NCI-H2029 treated with DMSO at 0.1 percent for 48 hours (cell line): ENCODE measurements at regions not wholly inside any gene's neighbourhood (a gene's known extent, or its start where the extent isn't known, plus 50 kb on each side); places are given as distances from the start of the nearest gene placed in this dataset.

Experiments
- DNase-seq: peaks from one replicate; lab custom pipeline; 2025; lab: John Stamatoyannopoulos, UW

DNA sequence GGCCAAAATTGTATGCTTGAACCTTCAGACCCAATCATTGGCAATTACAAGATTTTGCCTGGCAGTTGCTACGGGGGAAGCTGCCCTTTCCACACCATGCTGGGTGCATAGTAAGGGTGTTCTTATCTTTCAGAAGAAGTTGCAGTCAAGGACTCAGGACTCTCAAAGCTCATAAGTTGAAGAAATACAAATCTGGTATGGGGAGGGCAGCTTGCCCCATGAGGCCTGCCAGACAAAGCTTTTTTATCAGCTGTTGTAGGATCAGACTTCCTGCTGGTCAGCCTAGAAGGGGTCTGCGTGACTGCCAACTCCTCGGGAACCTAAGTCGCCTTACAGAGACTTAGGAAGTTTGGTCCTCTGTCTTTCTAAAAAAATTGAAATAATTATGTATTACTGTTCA lies 174.9 kb upstream of the TECRL start:
- no peak for DNase-seq

DNA sequence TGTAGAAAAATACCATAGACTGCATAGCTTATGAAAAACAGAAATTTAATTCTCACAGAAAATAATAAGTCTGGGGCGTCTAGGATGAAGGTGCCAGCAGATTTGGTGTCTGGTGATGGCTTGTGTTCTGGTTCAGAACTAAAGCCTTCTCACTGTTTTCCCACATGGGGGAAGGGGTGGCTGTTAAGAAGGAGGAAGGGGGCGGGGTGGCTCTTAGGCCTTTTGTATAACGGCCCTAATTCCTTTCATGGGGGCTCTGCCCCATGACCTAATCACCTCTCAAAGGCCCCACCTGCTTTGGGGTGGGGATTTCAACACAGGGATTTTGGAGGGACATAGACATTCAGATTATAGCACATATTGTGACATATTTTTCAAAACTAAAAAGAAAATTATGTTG lies 173.2 kb upstream of the TECRL start:
- DNase-seq: no peak

DNA sequence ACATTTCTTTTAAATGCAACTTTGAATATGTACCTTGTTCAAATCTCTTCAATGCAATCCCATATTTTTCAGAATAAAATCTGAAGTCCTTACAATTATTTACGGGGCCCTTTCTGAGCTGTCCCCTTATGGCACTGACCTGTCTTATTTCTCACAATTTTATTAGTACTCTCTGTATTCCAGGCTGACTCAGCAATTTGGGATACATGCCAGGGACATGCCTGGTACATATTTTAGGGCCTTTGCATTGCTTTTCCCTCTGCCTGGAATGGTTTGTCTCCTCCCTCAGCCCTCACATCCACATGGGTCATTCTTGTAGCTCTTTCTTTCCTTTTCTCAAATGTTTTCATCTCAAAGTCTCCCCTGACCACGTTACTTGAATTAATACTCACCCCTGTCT lies 172.2 kb upstream of the TECRL start:
- DNase-seq: no peak

DNA sequence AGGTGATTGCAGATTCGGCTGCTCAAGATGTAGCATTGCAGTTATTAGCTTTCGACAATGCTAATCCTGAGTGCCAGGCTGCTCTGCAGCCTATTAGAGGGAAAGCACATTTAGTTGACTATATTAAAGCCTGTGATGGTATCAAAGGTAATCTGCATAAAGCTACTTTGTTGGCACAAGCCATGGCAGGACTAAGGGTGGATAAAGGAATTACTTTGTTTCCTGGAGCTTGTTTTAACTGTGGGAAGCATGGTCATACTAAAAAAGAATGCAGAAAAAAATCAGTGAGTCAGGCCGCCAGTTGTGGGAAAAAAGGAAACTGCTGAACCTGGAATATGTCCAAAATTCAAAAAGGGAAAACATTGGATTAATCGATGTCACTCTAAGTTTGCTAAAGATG lies 154.9 kb upstream of the TECRL start:
- no peak for DNase-seq

DNA sequence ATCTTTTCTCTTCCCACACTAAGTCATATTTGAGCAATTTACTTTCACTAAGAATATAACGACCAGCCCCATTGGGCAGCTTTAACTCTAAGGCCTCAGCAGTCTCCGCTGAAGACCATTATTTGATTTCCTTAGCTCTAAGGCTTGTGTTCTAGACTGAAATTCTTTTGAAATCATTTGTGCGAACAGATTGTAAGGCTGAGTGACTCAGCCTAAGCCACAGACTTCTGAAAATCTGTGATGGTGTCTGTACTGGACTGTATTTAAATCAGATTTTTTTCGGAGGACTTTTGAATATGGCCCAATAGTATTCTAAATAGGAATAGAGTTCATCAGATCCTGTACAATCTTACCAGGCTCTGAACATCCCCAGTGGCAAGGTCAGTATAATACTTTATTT lies 150.3 kb upstream of the TECRL start:
- DNase-seq: no peak

DNA sequence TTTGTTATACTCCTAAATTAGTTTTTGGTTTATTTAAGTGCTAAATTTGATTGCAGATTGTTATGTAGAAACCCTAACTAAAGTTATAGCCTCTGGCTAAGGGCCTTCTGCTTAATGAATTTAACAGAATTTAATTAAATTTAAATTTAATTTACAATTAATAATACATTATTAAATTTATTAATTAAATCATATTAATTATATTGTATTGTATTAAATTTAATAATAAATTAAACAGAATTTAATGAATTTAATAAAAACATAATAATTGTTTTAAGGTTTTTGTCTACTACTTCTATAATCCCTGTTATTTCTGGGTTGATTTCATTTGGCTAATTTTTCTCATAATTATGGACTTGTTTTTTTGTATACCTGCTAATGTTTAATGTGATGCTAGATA lies 141.9 kb upstream of the TECRL start:
- DNase-seq: no peak

DNA sequence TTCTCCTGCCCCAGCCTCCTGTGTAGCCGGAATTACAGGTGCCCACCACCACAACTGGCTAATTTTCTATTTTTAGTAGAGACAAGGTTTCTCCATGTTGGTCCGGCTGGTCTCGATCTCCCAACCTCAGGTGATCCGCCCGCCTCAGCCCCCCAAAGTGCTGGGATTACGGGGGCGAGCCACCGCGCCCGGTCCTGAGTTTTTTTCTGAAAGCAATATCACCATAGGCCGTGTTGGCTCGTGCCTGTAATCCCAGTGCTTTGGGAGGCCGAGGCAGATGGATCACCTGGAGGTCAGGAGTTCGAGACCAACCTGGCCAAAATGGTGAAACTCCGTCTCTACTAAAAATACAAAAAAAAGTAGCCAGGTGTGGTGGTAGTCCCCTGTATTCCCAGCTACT lies 136.3 kb upstream of the TECRL start:
- DNase-seq: no peak

DNA sequence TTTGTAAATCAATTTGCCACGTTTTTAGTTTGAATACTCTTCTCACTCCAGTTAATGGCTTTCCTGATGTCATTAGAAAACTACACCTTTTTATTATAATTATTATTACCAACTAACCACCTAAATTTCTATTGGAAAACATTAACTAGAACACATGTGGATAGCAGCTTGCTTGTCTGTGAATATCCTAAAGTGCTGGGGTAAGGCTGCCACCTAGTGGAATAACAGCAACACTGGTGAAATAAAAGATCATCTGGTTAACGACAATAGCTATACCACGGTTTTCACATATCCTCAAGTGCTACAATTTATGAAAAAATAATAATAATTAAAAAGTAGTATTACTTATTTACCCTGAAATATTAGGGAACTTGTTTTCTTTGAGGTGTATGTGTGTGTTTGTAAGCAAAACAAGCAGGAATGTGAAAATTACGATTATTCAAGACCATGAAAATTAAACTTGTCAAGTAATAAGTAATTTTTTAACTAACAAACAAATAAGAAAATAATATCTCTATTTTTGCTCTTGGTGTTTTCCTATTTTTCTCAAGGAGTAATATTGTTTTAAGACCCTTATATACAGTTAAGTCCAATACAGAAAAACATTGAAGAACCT lies 130.1 kb upstream of the TECRL start:
- DNase-seq: peak; percentile 77

DNA sequence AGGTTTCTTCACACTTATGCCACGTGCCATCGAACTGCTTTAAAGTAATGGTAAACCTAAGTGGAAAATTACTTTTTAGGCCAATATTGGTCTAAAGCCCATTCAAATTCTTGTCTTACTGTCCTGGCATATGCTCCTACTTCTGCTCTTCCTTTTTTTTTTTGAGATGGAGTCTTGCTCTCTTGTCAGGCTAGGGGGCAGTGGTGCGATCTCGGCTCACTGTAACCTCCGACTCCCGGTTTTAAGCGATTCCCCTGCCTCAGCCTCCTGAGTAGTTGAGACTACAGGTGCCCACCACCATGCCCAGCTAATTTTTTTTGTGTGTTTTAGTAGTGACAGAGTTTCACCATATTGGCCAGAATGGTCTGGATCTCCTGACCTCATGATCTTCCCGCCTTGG lies 129.0 kb upstream of the TECRL start:
- no peak for DNase-seq

DNA sequence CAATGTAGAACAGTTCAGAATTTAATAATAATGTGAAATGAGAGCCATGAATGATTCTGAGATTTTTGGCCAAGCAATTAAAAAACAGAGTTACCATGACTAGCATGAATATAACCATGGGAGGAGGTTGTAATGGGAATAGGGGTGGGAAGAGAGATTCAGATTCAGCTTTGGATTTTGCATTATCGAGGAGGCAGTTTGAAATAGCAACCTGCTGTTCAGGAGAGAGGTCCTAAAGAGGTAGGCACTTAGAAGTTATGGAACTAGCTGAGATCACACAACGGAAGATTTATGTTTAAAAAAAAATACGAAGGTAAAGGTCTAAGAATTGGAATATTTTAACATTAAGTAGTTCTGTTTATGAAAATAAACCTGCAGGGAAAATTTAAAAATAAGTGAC lies 124.4 kb upstream of the TECRL start:
- no peak for DNase-seq

DNA sequence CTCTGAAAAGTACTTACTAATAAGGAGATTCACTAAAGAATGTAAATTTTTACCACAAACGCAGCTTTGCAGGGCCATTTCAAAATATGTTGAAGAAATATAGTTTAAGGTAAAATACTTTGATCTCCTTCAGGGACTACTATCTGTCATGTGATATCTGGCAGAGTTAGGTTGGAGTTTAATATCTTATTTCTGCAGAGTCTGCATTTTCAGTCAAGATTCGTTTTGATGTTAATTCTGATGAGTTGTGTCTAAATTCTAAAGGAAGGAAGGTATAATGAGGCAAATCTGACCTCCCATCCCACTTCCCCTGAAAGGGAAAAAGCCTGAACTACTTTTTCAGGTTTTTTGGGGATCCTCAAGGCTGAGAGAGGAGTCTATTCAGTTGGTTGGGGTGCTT lies 123.9 kb upstream of the TECRL start:
- DNase-seq: no peak

DNA sequence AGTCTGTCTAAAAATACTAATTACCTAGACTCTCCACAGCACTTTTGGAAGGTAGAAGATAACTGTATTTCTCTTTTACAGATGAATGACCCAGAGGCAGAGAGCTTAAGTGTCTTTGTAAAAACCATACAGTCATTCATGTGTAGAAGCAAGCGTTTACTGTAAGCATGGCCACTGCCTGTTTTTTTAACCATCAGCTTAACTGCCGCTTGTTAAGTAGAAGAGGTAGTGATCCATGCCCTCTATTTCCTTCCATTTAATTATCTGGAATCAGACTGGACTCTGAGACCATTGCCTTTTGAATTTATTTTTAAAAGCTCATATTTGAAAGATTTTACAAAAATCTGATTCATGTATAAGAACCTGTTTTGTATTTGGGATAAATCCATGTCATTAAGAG lies 111.2 kb upstream of the TECRL start:
- no peak for DNase-seq

DNA sequence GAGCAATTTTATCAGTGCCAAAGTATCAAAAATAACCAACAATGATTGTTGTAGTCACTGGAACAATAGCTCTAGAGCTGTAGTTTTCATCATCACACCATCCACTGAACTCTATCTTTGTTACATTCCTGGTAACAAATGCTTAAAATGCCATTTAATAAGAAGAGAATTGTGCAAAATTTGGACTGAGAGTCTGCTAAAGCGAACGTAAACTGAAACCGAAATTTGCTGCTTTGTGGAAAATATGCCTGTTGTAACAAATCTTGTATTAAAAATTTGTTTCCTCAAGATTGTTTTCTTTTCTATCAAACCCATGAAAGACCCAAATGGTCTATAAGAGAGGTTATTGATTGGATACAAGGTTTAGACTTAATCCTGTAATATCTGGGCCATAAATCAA lies 109.3 kb upstream of the TECRL start:
- DNase-seq: no peak

DNA sequence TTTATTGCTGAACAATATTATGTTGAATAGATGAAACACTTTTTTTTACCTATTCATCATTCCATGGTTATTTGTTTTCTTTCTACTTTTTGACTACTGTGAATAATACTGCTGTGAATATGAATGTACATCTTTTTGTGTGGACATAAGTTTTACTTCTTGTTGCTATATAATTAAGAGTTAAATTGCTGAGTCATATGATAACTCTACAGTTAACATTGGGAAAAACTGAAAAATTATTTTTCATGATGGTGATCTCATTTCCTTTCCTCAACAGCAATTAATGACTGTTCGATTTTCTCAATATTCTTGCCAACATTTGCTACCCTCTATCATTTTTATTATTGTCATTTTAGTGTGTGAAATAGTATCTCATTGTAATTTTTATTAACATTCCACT lies 106.9 kb upstream of the TECRL start:
- no peak for DNase-seq

DNA sequence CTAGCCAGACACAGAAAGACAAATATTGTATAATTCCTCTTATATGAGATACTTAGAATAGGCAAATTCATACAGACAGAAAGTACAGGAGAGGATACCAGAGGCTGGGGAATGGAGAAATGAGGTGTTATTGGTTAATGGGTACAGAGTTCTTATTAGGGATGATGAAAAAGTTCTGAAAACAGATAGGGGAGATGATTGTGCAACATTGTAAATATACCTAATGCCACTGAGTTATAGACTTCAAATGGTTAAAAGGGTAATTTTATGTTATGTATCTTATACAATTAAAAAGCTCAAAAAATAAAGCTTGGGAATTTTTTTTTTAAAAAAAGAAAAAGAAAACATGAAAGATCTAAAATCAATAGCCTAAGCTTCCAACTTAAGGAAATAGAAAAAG lies 98.8 kb upstream of the TECRL start:
- no peak for DNase-seq

DNA sequence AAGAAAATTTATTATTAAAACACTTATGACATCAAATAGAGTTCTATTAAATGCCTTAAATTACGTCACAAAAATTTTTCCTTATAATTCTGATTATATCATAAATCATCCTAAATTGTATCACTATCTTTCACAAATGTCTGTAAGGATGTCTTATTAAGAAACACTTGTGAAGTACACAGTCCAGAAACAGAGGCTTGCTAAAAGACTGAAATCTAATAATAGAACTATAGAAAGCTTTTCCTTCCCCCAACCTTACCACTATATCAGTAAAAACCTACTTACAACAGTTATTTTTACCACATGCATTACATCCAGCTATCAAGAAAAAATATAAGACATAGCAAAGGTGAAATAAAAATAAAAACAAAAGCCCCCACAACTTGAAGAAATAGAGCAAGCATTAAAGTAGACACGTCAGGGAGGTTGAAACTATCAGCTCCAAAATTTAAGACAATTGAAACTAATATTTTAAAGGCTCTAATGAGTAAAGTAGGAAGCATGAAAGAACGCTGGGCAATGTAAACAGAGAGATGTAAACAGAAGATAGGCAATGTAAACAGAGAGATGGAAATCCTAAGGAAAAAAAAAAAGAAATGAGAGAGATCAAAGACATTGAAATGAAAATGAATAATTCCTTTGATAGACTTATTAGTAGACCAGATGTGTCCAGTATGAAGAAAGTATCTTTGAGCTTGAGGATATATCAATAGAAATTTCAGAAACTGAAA lies 94.9 kb upstream of the TECRL start:
- DNase-seq: no peak

DNA sequence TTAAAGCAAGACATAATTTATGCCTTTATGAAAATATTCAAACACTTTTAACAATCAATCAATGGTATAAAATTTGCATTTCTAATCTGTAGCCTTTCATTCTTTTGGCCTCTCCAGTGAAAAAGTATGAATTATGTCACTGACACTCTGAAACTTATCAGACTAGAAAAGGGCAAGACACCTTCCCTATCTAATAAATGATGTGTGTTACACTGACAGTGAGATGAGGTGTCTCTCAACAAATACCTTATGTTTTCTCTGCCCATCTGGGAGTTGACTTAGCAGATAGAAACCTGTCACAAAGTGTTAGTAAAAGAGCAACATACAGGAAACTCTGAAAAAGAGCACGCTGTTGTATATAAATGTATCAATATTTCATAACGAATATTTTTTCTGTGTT lies 94.2 kb upstream of the TECRL start:
- no peak for DNase-seq

DNA sequence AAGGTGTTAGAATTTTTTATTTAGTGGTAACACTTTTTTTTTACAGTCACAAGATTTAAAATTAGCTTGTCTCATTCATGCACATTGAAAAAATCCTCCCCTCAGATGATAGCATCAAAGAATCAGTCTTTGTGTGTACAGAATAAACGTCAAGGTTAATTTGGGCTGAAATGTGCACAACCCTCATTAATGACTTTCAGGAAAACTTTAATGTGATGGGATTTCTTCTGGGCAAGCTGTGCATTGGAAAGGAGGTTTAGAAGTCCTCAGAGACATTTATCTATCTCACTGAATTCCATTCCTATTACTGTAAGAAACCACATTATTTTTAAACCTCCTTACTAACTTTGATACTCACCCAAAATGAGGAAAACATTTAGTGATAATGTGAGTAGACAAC lies 88.2 kb upstream of the TECRL start:
- no peak for DNase-seq

DNA sequence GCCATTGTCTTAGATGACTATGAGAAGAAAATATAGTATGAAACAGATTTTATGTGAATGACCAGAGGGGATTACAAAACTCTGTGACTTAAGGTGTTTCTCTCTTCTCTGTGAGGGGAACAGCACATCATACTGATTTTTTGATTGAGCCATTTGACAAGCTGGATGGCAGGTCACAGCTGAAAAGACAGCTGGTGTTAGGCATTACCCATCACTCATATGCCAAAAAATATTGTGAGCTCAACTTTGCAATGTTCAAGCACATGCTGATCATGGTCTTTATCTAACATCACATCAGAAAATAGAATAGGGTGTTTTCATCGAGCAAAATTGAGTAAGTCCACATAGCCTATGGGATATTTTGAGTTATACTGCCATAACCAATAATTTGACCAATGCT lies 86.7 kb upstream of the TECRL start:
- no peak for DNase-seq

DNA sequence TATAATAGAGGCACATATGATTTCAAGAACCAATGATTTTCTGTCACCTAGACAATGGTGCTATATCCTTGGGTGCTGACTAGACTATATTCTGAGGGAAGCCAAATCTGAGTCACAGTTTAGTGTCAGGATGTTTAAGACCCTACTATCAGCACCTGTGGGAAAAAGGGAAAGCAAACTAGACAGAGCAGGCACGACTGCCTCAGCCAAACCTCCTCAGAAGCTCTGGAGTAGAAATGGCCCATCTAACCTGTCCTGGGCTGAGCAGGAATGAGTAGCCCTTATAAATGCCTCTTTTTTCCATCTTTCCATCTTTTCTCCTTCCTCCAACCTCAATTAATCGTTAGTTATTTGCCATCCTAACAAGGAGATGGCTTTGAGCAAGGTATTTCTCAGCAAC lies 80.4 kb upstream of the TECRL start:
- no peak for DNase-seq

DNA sequence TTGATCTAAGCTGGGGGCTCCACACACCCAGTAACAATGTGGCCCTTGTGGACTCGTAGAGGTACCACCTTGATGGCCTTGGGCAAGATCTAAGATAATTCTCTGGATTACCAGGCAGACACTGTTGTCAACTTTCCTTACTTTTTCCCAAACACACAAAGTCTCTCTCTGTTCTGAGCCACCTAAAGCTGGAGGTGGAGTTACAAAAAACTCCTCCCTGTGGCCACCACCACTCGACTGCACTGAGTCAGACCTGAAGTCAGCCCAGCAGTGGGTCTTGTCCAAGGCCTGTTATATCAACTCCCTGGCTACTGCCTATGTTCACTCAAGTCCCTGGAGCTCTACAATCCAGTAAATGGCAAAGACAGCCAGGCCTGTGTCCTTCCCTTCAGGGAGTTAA lies 70.1 kb upstream of the TECRL start:
- no peak for DNase-seq

DNA sequence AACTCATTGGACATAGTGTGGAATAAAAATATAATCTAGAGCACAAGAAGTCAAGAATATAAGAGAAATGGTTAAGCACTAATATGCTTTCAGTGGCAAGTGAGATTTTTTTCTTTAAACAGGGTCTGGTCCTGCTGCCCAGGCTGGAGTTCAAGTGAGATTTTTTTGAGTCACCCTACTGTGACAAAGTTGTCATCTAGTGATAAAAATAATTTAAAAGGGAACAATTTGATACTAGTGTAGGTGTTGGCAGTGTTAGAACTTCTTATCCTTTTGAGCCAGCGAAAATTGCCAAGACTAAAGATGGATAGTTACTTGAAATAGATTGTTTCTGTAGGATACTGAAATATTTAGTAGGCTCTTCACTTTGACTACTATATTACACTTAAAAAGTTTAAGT lies 67.9 kb upstream of the TECRL start:
- no peak for DNase-seq

DNA sequence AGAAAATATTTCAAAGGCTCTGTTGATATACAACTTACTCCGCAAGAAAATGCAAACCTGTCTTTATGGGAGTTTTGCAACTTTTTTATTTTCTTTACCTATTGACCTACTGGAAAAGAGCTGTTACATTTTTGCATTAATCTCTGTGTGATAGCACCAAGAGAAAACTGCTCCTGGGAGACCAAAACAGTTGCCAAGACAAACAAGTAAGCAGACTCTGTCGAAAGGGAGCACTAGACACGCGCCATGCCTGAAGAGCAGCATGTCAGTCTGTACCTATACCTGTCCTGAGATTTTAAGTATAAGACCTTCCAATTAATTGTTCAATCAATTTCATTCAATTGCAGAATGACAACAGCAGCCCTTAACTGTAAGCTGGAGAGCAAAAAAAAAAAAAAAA lies 56.0 kb upstream of the TECRL start:
- no peak for DNase-seq

DNA sequence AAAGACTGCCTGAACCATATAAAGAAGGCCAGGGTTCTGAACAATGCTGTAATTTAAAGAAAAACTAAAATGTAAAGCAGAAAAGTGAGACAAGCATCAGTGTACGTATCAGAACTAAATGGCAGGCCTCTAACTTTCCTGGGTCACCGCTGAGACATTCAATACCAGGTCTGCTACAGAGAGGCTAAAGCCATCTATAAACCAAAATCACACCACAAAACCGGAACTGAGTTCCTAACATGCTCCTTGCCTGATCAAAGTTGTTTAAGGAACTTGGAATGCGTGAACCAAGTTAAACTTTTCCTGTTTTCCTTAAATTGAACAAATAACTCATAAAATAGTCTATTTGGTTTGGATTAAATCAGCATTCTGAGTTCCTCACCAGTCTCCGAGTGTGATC lies 55.3 kb upstream of the TECRL start:
- DNase-seq: no peak
